HepG2 (cell line): ENCODE measurements at regions not wholly inside any gene's neighbourhood (a gene's known extent, or its start where the extent isn't known, plus 50 kb on each side); places are given as distances from the start of the nearest gene placed in this dataset.

Source experiments
- FOXP1 ChIP-seq, 2 experiments: fragments of 450-650 bp in 1 of 2; IDR thresholded peaks; 2 replicates each; pipeline ENCODE4 v1.6.1; 2017 to 2018; ENCODE audit warnings: antibody characterized with exemption in 1 of 2
- GTF2F1 ChIP-seq: fragments of 150-350 bp; IDR thresholded peaks from 2 replicates; pipeline ENCODE4 v1.6.1; 2014; ENCODE audit warnings: low read length
- ZKSCAN8 ChIP-seq: IDR thresholded peaks from 2 replicates; pipeline ENCODE4 v1.6.1; 2016; ENCODE audit warnings: borderline replicate concordance, missing genetic modification reagents, missing compliant biosample characterization
- ZNF674 ChIP-seq: sonication (generic); formaldehyde crosslinking; IDR thresholded peaks from 2 replicates; pipeline ENCODE4 v1.5.0; 2020; ENCODE audit warnings: low read depth, mild to moderate bottlenecking, missing genetic modification reagents
- TF ChIP-seq, protein P1 (sequence below): sonication (generic); formaldehyde crosslinking; IDR thresholded peaks from 2 replicates; pipeline ENCODE4 v1.4.0; 2020; ENCODE audit warnings: missing genetic modification reagents
- TF ChIP-seq, protein P2 (sequence below): sonication (generic); formaldehyde crosslinking; IDR thresholded peaks from 2 replicates; pipeline ENCODE4 v1.4.0; 2020; ENCODE audit warnings: missing genetic modification reagents, mild to moderate bottlenecking, borderline replicate concordance
- TF ChIP-seq, protein P3 (sequence below): sonication (generic); formaldehyde crosslinking; IDR thresholded peaks from 2 replicates; pipeline ENCODE4 v1.5.1; 2020; ENCODE audit warnings: mild to moderate bottlenecking, missing genetic modification reagents, borderline replicate concordance
- TF ChIP-seq, protein P4 (sequence below): sonication (generic); formaldehyde crosslinking; IDR thresholded peaks from 2 replicates; pipeline ENCODE4 v1.8.0; 2022; ENCODE audit warnings: missing genetic modification reagents, low read depth, mild to moderate bottlenecking, borderline replicate concordance

- TF ChIP-seq, protein P1, sequence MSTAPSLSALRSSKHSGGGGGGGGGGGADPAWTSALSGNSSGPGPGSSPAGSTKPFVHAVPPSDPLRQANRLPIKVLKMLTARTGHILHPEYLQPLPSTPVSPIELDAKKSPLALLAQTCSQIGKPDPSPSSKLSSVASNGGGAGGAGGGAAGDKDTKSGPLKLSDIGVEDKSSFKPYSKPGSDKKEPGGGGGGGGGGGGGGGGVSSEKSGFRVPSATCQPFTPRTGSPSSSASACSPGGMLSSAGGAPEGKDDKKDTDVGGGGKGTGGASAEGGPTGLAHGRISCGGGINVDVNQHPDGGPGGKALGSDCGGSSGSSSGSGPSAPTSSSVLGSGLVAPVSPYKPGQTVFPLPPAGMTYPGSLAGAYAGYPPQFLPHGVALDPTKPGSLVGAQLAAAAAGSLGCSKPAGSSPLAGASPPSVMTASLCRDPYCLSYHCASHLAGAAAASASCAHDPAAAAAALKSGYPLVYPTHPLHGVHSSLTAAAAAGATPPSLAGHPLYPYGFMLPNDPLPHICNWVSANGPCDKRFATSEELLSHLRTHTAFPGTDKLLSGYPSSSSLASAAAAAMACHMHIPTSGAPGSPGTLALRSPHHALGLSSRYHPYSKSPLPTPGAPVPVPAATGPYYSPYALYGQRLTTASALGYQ (CRISPR knock-in tag): no peak
- TF ChIP-seq, protein P2, sequence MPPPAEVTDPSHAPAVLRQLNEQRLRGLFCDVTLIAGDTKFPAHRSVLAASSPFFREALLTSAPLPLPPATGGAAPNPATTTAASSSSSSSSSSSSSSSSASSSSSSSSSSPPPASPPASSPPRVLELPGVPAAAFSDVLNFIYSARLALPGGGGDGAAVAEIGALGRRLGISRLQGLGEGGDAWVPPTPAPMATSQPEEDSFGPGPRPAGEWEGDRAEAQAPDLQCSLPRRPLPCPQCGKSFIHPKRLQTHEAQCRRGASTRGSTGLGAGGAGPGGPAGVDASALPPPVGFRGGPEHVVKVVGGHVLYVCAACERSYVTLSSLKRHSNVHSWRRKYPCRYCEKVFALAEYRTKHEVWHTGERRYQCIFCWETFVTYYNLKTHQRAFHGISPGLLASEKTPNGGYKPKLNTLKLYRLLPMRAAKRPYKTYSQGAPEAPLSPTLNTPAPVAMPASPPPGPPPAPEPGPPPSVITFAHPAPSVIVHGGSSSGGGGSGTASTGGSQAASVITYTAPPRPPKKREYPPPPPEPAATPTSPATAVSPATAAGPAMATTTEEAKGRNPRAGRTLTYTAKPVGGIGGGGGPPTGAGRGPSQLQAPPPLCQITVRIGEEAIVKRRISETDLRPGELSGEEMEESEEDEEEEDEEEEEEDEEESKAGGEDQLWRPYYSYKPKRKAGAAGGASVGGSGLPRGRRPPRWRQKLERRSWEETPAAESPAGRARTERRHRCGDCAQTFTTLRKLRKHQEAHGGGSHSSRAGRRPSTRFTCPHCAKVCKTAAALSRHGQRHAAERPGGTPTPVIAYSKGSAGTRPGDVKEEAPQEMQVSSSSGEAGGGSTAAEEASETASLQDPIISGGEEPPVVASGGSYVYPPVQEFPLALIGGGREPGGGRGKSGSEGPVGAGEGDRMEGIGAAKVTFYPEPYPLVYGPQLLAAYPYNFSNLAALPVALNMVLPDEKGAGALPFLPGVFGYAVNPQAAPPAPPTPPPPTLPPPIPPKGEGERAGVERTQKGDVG (CRISPR knock-in tag): no peak
- TF ChIP-seq, protein P3, sequence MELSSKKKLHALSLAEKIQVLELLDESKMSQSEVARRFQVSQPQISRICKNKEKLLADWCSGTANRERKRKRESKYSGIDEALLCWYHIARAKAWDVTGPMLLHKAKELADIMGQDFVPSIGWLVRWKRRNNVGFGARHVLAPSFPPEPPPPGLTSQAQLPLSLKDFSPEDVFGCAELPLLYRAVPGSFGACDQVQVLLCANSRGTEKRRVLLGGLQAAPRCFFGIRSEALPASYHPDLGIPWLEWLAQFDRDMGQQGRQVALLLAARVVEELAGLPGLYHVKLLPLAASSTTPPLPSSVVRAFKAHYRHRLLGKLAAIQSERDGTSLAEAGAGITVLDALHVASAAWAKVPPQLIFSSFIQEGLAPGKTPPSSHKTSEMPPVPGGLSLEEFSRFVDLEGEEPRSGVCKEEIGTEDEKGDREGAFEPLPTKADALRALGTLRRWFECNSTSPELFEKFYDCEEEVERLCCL (CRISPR knock-in tag): no peak
- TF ChIP-seq GTF2F1 (no peak), ZNF674 (no peak), FOXP1 (IDR thresholded peaks at IDR 0.05) (no peak), FOXP1 (CRISPR knock-in tag; IDR thresholded peaks at IDR 0.05) (no peak), ZKSCAN8 (CRISPR knock-in tag) (no peak)
- TF ChIP-seq, protein P4, sequence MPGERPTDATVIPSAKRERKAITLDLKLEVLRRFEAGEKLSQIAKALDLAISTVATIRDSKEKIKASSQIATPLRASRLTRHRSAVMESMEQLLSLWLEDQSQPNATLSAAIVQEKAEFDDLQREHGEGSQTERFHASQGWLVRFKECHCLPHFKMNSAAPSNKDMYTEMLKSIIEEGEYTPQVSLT: no peak
These were observed 384.7 kb downstream of the DMRT2 start (continued) for GRCh38 chr9:1434811-1435210.
